ENCODE measurements at regions not wholly inside any gene's neighbourhood (a gene's known extent, or its start where the extent isn't known, plus 50 kb on each side); places are given as distances from the start of the nearest gene placed in this dataset.

DNA sequence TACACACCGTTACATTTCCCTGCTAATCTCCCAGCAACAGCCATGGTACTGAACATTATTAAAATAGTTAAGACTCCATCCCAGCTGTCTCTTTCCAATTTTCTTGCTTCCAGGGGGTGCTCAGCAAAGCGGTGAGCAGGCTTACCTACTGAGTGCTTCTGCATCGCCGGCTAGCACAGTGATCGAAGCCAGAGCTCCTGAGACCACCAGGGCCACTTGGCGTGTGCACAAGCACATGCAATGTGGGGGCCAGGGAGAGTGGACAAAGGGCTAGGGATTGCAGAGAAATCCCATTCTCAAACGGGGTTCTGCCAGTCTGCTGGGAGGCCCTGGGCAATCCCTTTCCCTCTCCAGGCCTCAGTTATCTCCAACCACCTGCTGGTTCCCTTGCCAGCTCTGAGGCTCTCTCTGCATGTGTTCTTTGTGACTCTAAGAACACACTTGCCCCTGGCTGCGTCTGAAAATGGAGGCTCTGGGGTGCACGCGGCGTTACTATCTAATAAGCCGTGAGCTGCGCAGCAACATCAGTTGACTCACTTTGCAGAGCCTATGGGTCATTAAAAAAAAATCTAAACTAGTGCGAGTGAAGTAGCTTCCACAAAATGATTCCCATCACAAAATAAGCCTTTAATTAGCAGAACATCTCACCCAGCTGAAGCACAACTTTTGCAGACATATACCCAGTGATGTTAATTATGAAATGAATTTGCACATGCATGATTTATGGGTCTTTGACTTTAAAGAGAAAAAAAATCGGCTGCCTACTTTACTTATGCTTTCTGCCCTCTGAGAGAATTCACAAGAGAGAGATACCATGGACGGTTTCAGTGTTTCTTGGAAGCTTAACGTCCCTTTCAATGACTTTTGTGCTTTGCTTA, 271.5 kb downstream of the TLE3 start:
- TF ChIP-seq POLR2AphosphoS5 (IDR thresholded peaks at IDR 0.05) = no peak
- TF ChIP-seq, protein P1, sequence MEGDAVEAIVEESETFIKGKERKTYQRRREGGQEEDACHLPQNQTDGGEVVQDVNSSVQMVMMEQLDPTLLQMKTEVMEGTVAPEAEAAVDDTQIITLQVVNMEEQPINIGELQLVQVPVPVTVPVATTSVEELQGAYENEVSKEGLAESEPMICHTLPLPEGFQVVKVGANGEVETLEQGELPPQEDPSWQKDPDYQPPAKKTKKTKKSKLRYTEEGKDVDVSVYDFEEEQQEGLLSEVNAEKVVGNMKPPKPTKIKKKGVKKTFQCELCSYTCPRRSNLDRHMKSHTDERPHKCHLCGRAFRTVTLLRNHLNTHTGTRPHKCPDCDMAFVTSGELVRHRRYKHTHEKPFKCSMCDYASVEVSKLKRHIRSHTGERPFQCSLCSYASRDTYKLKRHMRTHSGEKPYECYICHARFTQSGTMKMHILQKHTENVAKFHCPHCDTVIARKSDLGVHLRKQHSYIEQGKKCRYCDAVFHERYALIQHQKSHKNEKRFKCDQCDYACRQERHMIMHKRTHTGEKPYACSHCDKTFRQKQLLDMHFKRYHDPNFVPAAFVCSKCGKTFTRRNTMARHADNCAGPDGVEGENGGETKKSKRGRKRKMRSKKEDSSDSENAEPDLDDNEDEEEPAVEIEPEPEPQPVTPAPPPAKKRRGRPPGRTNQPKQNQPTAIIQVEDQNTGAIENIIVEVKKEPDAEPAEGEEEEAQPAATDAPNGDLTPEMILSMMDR (IDR thresholded peaks at IDR 0.05) = no peak
